ENCODE measurements at regions not wholly inside any gene's neighbourhood (a gene's known extent, or its start where the extent isn't known, plus 50 kb on each side); places are given as distances from the start of the nearest gene placed in this dataset.
"Not testable (repeated sequence)": the region's sequence is repeated elsewhere in the genome, so short reads cannot be mapped to it uniquely, and the experiment has no call there.

GRCh38 chr15:57792724-57793449, 86.4 kb downstream of the POLR2M start:
- no peak for TF ChIP-seq CTCF (IDR thresholded peaks at IDR 0.05; ENCODE audit: control insufficient read depth, insufficient read depth, low read depth, low read length, missing control alignments)
- no peak overlapping the region for H3K4me3 ChIP-seq (ENCODE audit: control insufficient read depth, low read depth, low read length)
- no peak for DNase-seq (ENCODE audit: low read depth)

GRCh38 chr15:57795261-57795660, 88.7 kb downstream of the POLR2M start:
- no peak overlapping the region for H3K4me3 ChIP-seq (ENCODE audit: control insufficient read depth, low read depth, low read length)
- TF ChIP-seq CTCF (IDR thresholded peaks at IDR 0.05; ENCODE audit: control insufficient read depth, insufficient read depth, low read depth, low read length, missing control alignments), result no peak
- no peak for DNase-seq (ENCODE audit: low read depth)

- no peak for TF ChIP-seq CTCF (IDR thresholded peaks at IDR 0.05; ENCODE audit: control insufficient read depth, insufficient read depth, low read depth, low read length, missing control alignments)
- no peak for DNase-seq (ENCODE audit: low read depth)
- H3K4me3 ChIP-seq (ENCODE audit: control insufficient read depth, low read depth, low read length), result no peak overlapping the region
These were observed 89.6 kb downstream of the POLR2M start for GRCh38 chr15:57796146-57796545.

- no peak for TF ChIP-seq CTCF (IDR thresholded peaks at IDR 0.05; ENCODE audit: control insufficient read depth, insufficient read depth, low read depth, low read length, missing control alignments)
- no peak for DNase-seq (ENCODE audit: low read depth)
- H3K4me3 ChIP-seq (ENCODE audit: control insufficient read depth, low read depth, low read length), result no peak overlapping the region
These were observed 90.6 kb downstream of the POLR2M start for GRCh38 chr15:57797110-57797509.

GRCh38 chr15:57797568-57798267, 91.2 kb downstream of the POLR2M start:
- H3K4me3 ChIP-seq (ENCODE audit: control insufficient read depth, low read depth, low read length), result no peak overlapping the region
- no peak for TF ChIP-seq CTCF (IDR thresholded peaks at IDR 0.05; ENCODE audit: control insufficient read depth, insufficient read depth, low read depth, low read length, missing control alignments)
- no peak for DNase-seq (ENCODE audit: low read depth)

- TF ChIP-seq CTCF (IDR thresholded peaks at IDR 0.05; ENCODE audit: control insufficient read depth, insufficient read depth, low read depth, low read length, missing control alignments), result no peak
- H3K4me3 ChIP-seq (ENCODE audit: control insufficient read depth, low read depth, low read length), result no peak overlapping the region
- no peak for DNase-seq (ENCODE audit: low read depth)
These were observed 99.5 kb downstream of the POLR2M start for GRCh38 chr15:57806003-57806402.

- H3K4me3 ChIP-seq (ENCODE audit: control insufficient read depth, low read depth, low read length), result not testable (repeated sequence)
These were observed 102.8 kb downstream of the POLR2M start for GRCh38 chr15:57809285-57809684.

More at GRCh38 chr15:57809285-57809684, 102.8 kb downstream of the POLR2M start:
- not testable (repeated sequence) for DNase-seq (ENCODE audit: low read depth)
